COR-L47 (cell line): ENCODE measurements at regions not wholly inside any gene's neighbourhood (a gene's known extent, or its start where the extent isn't known, plus 50 kb on each side); places are given as distances from the start of the nearest gene placed in this dataset.

Experiments used
- DNase-seq: peaks from one replicate; lab custom pipeline; 2025; lab: John Stamatoyannopoulos, UW

GRCh38 chr7:116418524-116418923 is 81.0 kb upstream of the CAV2 start:
- no peak for DNase-seq

DNA sequence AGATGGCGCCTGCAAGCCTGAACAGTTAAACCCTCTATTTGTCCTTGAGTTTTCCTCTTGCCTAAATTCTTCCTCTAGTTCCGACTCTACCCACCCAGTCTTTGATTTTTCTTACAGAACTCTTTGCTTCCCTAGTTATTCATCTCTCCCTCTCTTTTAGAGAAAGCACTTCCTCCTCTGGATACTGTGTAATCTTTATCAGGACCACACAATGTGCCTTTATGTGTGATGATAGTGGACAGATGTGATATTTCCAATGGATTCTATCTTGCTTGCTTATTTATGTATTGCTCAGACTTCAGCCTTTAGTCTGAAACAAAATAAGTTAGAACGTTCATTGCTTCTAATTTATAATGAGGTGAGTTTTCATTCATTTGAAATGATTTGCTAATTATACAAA is 79.5 kb upstream of the CAV2 start:
- no peak for DNase-seq

- DNase-seq: no peak
These were observed 78.2 kb upstream of the CAV2 start for GRCh38 chr7:116421298-116421697.

DNA sequence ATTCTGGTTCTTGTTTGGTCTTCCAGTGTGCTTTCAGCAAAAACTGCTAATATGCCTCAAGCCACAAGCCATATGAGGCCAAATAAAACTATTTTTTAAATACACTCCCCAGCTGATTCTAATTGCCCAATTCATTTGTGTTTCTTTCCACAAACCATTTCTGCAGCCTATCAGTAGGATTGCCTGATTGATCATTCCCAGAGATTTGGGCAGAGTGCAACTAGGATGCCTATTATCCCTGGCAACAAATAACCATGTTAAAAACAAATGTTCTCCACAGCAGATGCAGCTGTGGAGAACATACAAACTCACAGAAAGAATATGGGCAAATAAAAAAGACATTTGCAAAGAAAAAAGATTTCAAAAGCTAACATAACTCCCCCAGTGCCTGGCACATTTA is 76.9 kb upstream of the CAV2 start:
- no peak for DNase-seq

GRCh38 chr7:116423499-116423898 is 76.0 kb upstream of the CAV2 start:
- DNase-seq: no peak

DNA sequence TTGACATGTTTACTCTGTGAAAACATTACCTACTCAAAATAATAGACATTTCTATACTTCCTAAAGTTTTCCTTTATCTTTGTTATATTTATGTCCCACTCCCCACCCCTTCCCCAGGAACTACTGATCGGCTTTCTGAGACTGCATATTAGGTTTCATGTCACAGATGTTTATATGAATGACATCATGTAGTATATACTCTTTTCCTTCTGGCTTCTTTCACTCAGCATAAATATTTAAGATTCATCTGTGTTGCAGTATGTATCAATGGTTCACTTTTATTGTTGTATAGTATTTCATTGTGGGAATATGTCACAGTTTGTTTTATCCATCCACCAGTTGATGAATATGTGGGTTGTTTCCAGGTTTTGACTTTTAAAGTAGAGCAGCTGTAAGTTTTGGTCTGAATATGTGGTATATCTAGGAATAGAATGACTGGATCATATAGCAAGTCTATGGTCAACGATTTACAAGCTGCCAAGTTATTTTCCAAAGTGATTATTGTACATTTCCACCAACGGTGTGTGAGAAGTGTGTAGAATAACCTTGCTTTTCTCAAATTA is 73.8 kb upstream of the CAV2 start:
- DNase-seq: no peak

DNA sequence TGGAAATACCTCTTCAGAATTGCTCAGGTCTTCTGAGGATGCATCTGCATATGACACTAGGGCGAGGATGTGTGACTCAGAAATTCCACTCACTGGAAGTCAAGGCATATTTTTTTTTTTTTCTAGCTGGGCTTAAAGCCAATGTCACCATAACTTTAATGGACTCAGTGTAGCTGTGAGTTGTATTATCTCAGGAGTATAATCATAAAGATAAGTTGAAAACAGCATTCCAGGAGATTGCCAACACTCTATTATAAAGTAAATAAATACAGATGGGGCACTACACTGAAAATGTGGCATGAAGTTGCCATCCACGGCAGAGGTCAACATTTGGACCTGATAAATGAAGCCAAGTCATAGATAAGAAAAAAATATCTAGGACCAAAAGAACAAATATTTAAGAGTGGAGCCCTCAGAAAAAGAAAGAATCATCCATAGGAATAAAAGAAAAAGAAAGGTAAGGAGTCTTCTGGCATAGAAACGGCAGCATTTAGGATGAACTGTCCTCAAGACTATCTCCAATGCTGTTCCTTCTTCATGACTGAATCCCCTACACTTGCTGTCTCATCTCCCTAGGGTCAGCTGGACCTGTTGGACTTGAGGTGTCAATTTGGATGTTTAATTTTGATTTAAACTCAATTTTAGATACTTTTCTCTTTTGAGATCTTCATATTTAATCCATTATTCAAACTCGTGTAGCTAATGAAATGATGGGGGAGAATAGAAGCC is 72.9 kb upstream of the CAV2 start:
- no peak for DNase-seq

GRCh38 chr7:116429986-116430619 is 69.4 kb upstream of the CAV2 start:
- DNase-seq: no peak

- no peak for DNase-seq
These were observed 67.6 kb upstream of the CAV2 start for GRCh38 chr7:116431787-116432526.

DNA sequence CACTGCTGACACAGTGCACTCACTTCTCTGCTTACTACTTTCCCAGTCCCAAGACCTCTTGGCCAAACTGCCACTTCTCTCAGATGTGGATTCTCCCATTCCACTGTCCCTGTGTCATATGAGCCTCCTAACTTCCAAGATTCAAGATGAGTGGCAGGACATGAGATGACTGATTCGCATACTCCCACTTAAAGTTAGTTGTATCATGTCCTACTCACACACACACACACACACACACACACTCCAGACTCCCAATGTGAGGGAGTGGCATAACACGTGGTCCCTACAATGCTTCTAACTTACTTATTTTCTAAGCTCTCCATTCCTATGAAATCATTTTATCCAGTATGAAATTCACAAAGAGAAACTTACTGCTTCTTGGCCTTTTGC is 67.0 kb upstream of the CAV2 start:
- no peak for DNase-seq

DNA sequence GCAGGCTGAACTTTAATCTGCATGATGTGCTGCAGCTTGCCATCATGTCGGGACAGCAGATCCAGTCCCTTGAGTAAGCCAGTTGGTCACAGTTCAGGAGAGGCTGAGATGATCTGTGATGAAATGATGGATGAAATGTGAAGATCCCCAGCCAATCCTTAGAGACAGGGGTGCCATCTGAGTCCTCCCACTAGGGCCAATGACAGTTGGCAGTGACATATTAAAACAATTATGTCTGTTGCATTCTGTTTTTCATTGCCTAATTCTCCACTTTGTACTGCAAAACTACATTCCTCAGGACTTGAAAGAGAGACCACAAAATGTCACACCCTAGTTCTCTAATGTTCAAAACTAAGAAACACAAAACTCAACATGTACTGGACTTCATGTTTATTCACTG is 66.3 kb upstream of the CAV2 start:
- no peak for DNase-seq

DNA sequence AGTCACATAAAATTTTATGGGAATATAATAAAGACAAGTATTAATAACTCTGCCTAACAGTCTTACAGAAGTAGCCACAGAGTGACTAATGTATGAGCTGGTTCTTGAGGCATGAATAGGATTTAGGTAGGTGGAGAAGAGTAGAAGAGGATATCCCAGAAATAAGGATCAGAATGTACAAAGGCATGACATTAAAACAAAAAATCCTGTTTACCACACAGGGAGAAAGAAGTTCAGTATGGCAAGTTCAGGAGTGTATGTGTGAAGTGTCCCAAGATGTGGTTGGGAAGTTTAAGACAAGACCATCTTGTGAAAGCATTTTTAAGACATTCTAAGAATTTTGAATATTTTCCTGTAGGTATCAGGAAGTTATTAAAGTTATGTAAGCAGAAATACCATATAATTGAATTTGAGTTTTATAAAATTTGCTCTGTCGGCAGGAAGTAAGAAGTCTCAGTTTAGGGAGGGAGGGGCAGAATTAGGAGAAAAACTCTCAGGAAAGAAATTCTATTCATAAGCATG is 64.7 kb upstream of the CAV2 start:
- no peak for DNase-seq

GRCh38 chr7:116436305-116436826 is 63.2 kb upstream of the CAV2 start:
- DNase-seq: no peak

- no peak for DNase-seq
These were observed 61.3 kb upstream of the CAV2 start for GRCh38 chr7:116438267-116438666.

GRCh38 chr7:116439005-116439404 is 60.5 kb upstream of the CAV2 start:
- no peak for DNase-seq

DNA sequence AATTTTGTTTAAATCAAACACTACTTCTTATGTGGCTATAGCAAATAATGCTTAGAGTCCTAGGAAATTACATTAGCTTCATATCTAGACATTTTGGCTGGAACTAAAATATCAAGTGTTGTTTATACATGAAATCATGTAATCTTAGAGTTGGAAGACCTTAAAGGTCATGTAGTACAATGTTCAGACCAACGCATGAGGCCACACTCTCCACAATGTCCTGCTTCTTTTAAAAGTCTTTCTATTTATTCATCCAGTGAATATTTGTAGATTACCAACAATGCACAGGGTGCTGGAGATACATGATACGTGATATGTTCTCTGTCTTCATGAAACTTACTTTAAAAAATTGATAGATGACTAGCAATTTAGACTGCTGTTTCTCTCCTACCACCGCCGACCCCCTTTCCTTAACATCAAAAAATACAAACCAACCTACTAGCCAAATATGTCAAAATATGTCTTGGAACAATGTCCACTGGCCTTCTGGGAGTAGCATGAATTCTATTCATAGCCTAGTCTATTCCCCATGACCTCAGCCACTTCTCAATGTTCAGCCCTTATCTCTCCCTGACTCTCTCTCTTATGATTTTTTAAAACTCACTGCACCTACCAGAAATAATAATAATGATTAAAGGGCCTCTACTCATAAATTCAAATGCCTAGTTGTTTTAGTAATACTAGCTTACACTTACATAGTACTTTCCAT is 59.5 kb upstream of the CAV2 start:
- no peak for DNase-seq

- no peak for DNase-seq
These were observed 58.0 kb upstream of the CAV2 start for GRCh38 chr7:116441534-116441933.

- no peak for DNase-seq
These were observed 56.4 kb upstream of the CAV2 start for GRCh38 chr7:116443101-116443523.

DNA sequence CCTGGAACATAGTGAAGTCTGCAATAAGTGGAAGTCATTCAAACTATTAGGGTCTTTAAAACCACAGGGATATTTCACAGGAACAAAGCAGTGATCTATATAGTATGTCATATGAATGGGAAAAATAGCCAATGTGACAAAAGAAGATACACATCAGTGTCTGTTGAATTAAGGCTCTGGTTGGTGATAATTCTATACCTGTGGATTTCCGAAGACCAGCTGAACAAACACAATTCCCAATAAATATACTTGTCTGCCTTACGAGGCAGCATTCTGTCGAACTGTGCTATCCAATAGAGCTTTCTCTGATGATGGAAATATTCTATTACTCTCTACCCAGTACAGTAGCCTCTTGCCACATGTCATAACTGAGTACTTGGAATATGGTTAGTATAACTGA is 55.9 kb upstream of the CAV2 start:
- no peak for DNase-seq

GRCh38 chr7:116445447-116446211 is 53.9 kb upstream of the CAV2 start:
- DNase-seq: no peak
